Epithelial cell of proximal tubule (primary cell): ENCODE measurements at regions not wholly inside any gene's neighbourhood (a gene's known extent, or its start where the extent isn't known, plus 50 kb on each side); places are given as distances from the start of the nearest gene placed in this dataset.
"Not testable (repeated sequence)": the region's sequence is repeated elsewhere in the genome, so short reads cannot be mapped to it uniquely, and the experiment has no call there.

ENCODE experiments used
- DNase-seq: peaks from one replicate; pipeline ENCODE4 v3.0.0-alpha.2; 2011; ENCODE audit warnings: low read depth
- H3K4me3 ChIP-seq: 2 replicates; pipeline ENCODE4 v1.5.1; 2011; ENCODE audit warnings: low read depth, mild to moderate bottlenecking, low read length
- CTCF ChIP-seq: conservative IDR thresholded peaks from 2 replicates; pipeline ENCODE4 v1.5.1; 2012; ENCODE audit warnings: low read depth, mild to moderate bottlenecking, low read length

GRCh38 chr3:11898611-11899325, 52.1 kb upstream of the TAMM41 start:
- DNase-seq: no peak
- no peak overlapping the region for H3K4me3 ChIP-seq
- no peak for TF ChIP-seq CTCF

- DNase-seq, H3K4me3 ChIP-seq: not testable (repeated sequence)
These were observed 52.7 kb upstream of the TAMM41 start for GRCh38 chr3:11899389-11899788.

- no peak overlapping the region for H3K4me3 ChIP-seq
- DNase-seq: no peak
- TF ChIP-seq CTCF: no peak
These were observed 53.1 kb upstream of the TAMM41 start for GRCh38 chr3:11899826-11900225.

- no peak overlapping the region for H3K4me3 ChIP-seq
- no peak for DNase-seq
- TF ChIP-seq CTCF: no peak
These were observed 54.1 kb upstream of the TAMM41 start for GRCh38 chr3:11900824-11901223.

- TF ChIP-seq CTCF: no peak
- DNase-seq: no peak
- no peak overlapping the region for H3K4me3 ChIP-seq
These were observed 54.7 kb upstream of the TAMM41 start for GRCh38 chr3:11901286-11901875.

- H3K4me3 ChIP-seq: no peak overlapping the region
- DNase-seq: no peak
- TF ChIP-seq CTCF: no peak
These were observed 56.4 kb upstream of the TAMM41 start for GRCh38 chr3:11903047-11903446.

GRCh38 chr3:11903447-11903846, 56.8 kb upstream of the TAMM41 start:
- no peak for DNase-seq
- no peak for TF ChIP-seq CTCF

More at GRCh38 chr3:11903447-11903846, 56.8 kb upstream of the TAMM41 start:
- no peak overlapping the region for H3K4me3 ChIP-seq
